Mucosa of stomach (tissue), 1 donor: ENCODE measurements at regions not wholly inside any gene's neighbourhood (a gene's known extent, or its start where the extent isn't known, plus 50 kb on each side); places are given as distances from the start of the nearest gene placed in this dataset.

ENCODE experiments used
- H3K27me3 ChIP-seq: one replicate; pipeline ENCODE4 v1.7.0; 2013; ENCODE audit warnings: mild to moderate bottlenecking, low read length; ENCODE audit not compliant: control insufficient read depth, insufficient read depth
- H3K36me3 ChIP-seq: one replicate; pipeline ENCODE4 v1.7.0; 2013; ENCODE audit warnings: low read length; ENCODE audit not compliant: control insufficient read depth, insufficient read depth
- H3K4me1 ChIP-seq: one replicate; pipeline ENCODE4 v1.7.0; 2013; ENCODE audit warnings: mild to moderate bottlenecking, low read length; ENCODE audit not compliant: control insufficient read depth, insufficient read depth
- H3K4me3 ChIP-seq: one replicate; pipeline ENCODE4 v1.7.0; 2013; ENCODE audit warnings: low read length
- H3K9ac ChIP-seq: one replicate; pipeline ENCODE4 v1.7.0; 2013; ENCODE audit warnings: mild to moderate bottlenecking, low read length, moderate library complexity
- H3K9me3 ChIP-seq: one replicate; pipeline ENCODE4 v1.7.0; 2013; ENCODE audit warnings: mild to moderate bottlenecking, low read length, moderate library complexity; ENCODE audit not compliant: control insufficient read depth
- donor health status: Pancreatic carcinoma.

DNA sequence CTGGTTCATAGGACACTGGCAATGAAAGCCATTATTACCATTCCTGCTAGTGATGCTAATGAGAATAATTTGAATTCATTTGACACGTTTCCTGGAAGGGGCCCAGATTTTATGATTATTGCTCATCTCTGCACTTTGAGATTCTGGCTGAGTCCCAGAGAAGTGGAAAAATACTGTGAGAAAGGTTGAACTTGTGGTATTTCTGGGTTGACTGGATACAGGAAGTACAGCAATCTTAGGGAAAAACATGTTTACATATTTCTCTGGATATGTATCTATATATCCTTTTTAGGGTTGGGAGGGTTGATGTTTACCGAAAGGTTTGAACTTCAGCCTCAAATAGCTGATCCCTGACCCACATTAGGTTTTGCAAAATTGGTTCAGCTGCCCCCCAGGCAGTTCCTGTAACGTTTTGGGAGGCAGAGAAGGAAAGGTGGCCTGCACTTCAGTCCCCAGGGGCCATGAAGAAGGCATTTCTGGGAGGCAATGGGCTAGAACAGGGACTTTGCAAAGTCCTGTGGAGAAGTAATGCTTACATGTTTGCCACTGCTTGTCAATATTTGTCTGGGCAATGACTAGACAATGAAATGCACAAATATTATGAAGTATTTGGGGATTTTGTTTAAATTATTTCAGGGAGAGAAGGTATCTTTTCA is 253.7 kb upstream of the PITRM1 start:
- no peaks in the 10 kb centered on the region for H3K9me3 ChIP-seq
- no peaks in the 10 kb centered on the region for H3K36me3 ChIP-seq
- H3K9ac ChIP-seq = no peak overlapping the region
- no peaks in the 10 kb centered on the region for H3K27me3 ChIP-seq
- H3K4me3 ChIP-seq = no peak overlapping the region
- H3K4me1 ChIP-seq = no peaks in the 10 kb centered on the region

DNA sequence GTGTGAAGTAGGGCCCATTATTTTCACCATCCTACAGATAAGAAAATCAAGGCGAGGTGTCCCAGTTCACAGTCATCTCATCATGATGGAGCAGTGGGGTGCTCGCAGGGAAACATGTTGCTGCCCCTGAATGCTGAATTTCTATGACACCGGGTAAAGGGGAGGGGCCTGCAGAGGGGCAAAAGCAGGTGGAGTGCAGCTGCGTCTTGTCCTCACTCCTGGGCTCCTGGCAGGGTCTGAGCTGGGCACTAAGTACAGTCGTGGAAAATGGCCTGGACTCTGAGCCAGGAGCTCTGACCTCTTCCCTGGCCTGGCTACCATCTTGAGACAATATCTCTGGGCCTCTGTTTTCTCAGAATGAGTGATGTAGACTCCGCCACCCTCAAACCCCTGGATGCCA is 253.1 kb upstream of the PITRM1 start:
- Histone ChIP-seq H3K4me1 (no peaks in the 10 kb centered on the region), H3K4me3 (no peak overlapping the region), H3K9me3 (no peaks in the 10 kb centered on the region), H3K27me3 (no peaks in the 10 kb centered on the region), H3K9ac (no peak overlapping the region), H3K36me3 (no peaks in the 10 kb centered on the region)

DNA sequence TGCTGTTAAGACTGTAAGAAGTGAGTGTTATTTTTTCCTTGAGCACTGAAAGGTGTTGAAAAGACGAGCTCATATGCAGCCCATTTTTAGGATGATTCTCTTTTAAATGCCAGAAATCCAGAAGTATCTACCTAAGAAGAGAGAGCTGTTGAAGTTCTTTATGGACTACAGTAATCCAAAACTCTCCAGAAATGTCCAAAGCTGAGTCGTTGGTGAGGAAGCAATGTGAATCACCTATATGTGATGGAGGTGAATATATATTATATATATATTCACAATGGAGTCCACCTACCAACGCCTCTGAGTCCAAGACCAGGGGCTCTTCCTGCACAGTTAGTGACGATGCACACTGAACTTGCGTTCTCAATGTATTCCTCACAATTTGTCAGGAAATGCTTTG is 252.7 kb upstream of the PITRM1 start:
- no peaks in the 10 kb centered on the region for H3K27me3 ChIP-seq

DNA sequence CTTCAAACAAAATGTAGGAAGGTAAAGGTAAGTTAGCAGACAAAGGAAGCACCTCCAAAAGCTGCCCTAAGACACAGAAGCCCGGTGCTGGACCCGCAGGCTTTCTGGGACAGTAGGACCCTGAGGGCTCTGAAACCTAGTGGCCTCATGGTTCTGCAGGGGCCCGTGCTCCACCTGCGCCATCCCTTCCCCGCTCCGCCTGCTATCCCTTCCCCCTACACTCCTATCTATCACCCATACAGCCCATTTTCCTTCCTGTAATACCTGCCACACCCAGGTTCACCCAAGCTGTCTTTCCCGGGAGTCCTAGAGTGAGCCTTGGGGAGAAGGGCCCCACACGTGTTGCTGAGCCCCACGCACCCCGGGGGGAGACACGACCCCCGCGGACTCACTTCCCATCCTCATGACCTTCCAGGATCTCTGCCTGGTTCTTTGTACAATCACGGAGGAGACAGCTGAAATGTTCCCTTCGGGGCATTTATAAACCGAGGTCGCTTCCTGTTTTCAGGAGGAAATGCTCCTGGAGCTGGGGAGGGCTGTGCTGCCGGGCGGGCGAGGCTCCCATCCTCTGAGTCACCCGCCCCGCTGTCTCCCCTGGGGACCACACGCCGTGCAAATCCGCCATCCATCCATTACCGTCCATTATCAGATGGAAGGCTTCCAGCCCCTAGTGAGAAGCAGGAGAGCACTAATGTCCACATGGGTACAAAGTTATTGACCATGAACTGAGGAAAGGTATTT is 251.7 kb upstream of the PITRM1 start:
- H3K9ac ChIP-seq = no peak overlapping the region
- no peak overlapping the region for H3K4me3 ChIP-seq
- H3K27me3 ChIP-seq = no peaks in the 10 kb centered on the region
- no peaks in the 10 kb centered on the region for H3K9me3 ChIP-seq
- no peaks in the 10 kb centered on the region for H3K4me1 ChIP-seq
- no peaks in the 10 kb centered on the region for H3K36me3 ChIP-seq

More for the DNA sequence above, 252.7 kb upstream of the PITRM1 start:
- Histone ChIP-seq H3K36me3 (no peaks in the 10 kb centered on the region), H3K4me3 (no peak overlapping the region), H3K9me3 (no peaks in the 10 kb centered on the region), H3K9ac (no peak overlapping the region), H3K4me1 (no peaks in the 10 kb centered on the region)

DNA sequence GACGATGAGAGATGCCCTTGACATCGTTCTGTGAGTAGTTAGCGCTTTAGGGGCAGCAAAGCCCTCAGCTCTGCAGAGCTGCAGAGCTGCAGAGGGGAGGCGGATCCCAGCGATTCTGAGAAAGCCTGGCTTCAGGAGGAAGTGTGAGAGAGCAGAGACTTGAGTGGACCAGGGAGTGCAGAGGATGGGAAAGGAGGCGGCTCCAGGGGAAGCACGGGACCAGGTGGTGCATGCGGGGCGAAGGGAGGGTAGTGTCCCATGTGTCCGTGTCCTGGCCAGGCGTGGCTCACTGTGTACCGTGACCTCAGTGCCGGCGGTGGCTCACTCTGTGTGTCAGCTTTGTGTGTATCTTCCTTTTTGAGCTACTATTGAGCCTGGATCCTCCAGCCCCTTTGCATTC is 250.8 kb upstream of the PITRM1 start:
- no peaks in the 10 kb centered on the region for H3K4me1 ChIP-seq
- H3K36me3 ChIP-seq = no peaks in the 10 kb centered on the region
- no peak overlapping the region for H3K9ac ChIP-seq
- H3K27me3 ChIP-seq = no peaks in the 10 kb centered on the region
- no peaks in the 10 kb centered on the region for H3K9me3 ChIP-seq
- no peak overlapping the region for H3K4me3 ChIP-seq

DNA sequence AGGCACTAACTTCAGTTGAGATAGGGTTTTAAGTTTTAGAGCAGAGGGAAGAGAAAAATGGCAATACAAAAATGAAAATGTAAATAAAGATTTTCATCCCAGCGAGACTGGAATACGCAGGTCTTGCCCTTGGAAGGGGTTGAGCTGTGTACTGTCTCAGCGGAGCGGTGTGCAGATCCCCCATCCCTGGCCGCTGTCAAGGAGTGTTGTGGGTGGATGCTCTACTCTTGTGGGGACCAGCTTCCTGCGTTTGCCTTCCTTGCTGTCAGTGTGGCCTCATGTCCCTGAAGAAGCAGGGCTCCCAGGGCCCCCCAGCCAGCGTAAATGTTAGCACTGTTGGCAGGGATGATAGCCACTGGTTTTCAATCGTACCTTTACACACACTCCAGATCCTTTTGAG is 249.7 kb upstream of the PITRM1 start:
- Histone ChIP-seq H3K9me3 (no peaks in the 10 kb centered on the region), H3K36me3 (no peaks in the 10 kb centered on the region), H3K9ac (no peak overlapping the region), H3K27me3 (no peaks in the 10 kb centered on the region), H3K4me1 (no peaks in the 10 kb centered on the region), H3K4me3 (no peak overlapping the region)

DNA sequence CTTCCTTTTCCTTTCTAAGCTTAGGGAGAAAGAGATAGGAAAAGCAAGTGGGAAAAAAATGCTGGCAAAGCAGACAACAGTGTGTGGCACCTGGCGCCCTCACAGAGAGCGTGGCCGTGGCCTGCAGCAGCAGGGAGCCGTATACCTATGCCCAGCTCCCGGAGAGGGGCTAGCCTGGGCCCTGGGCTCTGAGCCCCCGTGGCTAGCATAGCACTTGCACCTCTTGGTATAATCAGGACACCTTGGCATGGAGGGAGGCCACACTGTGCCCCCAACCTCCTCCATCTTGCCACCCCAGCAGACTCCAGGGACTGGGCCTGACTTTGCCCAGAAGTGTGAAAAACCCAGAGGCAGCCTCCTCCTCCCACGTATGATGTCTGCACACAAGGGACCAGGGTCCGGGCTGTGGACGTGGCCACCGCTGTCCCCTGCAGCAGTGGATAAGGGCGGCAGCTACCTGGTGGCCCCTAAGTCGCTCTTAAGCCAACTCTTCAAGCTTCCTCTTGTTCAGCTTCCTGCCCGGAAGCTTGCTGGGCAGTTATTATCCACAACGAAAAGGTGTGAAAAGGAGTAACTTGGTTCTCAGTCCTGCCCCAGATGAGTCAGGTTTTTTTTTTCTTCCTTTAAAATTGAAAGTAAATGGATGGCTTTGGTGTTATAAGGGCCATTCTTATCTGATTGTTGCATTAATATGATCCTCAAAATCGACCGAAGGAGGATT is 249.1 kb upstream of the PITRM1 start:
- no peak overlapping the region for H3K4me3 ChIP-seq
- H3K9ac ChIP-seq = no peak overlapping the region
- no peaks in the 10 kb centered on the region for H3K27me3 ChIP-seq
- no peaks in the 10 kb centered on the region for H3K9me3 ChIP-seq
- H3K36me3 ChIP-seq = no peaks in the 10 kb centered on the region
- no peaks in the 10 kb centered on the region for H3K4me1 ChIP-seq

DNA sequence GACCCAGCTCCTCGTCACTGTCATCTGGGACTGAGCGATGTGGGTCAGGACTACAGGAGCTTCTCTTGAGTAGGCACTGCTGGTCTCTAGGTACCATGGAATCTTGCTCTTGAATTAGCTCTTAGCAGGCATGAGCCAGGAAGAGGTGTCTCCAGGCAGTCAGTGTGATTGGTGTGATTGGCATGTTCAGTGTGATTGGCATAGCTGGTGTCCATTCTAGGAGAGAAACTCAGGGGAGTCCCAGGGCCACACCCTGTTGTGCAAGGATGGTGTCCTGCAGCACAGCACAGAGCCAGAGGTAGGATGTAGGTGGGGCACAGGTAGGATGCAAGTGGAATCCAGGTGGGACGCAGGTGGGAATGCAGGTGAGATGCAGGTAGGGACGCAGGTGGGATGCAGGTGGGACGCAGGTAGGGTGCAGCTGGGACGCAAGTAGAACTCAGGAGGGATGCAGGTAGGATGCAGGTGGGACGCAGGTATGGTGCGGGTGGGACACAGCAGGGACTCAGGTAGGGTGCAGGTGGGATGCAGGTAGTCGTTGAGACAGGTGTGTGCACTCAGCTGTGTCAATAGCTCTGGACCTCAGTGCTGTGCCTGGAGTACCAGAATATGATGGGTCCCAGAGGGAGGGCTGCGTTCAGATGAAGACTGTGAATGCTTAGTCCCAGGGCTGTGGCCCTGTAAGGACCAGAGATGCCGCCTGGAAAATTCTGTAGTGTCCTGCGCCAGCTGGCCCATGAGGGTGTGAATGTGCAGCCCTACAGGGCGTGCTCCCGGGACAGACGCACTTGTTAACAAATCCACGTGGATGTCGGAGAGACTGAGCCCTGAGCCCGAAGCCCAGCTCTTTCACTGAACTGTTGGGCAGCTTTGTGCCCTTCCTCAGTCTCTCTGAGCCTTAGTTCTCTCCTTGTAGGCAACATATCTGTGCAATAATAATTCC is 248.2 kb upstream of the PITRM1 start:
- H3K27me3 ChIP-seq = no peaks in the 10 kb centered on the region
- no peaks in the 10 kb centered on the region for H3K36me3 ChIP-seq
- no peaks in the 10 kb centered on the region for H3K9me3 ChIP-seq
- H3K4me3 ChIP-seq = no peak overlapping the region
- no peaks in the 10 kb centered on the region for H3K4me1 ChIP-seq
- no peak overlapping the region for H3K9ac ChIP-seq

DNA sequence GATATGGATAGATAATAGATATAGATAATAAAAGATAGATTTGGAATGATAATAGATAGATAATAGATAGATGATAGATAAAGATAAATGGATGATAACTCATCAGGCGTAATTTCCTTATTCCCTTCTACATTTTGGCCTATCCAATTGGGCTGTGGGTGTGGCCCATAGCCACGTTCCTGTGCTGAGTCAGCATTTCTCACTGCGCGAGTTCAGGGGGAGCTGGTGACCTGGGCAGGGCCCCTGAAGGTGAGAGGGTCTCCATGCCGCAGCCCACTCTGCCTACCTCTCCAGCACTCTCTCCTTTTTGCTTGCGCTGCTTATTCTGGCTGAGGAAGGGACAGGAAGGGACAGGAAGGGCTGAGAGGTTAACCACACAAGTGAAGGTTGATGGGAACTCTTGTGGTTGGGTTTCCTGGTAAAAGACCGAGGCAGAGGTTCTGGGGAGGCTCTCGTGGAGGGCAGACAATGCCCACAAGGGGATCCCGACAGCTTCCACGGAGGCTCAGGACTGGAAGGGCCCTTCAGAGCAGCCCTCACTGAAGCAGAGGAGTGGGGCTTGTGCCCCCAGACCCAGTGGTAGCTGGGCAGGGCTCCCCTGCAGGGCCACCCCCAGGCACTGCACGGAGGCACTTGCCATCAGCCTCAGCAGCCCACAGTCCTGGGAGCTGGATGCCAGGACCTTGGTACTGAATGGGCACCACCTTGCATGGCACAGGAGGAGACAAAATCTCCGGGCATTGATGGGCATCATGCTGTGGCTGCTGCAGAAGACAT is 247.3 kb upstream of the PITRM1 start:
- no peaks in the 10 kb centered on the region for H3K4me1 ChIP-seq
- no peaks in the 10 kb centered on the region for H3K36me3 ChIP-seq
- H3K9ac ChIP-seq = no peak overlapping the region
- no peaks in the 10 kb centered on the region for H3K27me3 ChIP-seq
- H3K4me3 ChIP-seq = no peak overlapping the region
- H3K9me3 ChIP-seq = no peaks in the 10 kb centered on the region

DNA sequence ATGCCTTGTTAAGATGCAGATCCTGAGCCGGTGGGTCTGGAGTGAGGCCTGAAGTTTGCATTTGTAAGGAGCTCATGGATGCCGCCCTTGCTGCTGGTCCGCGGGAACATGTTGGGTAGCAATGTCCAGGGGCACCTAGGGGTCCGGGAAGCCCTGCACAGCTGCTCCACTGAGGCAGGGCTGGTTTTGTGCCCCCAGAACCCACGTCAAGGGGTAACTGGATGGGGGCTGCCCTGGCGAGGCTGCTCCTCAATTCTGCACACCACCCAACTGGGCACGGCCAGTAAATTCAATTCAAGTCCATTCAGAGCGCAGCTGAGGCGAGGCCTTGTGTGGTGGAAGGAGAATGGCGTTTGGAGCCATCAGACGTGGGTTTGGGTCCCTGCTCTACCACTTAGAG is 246.3 kb upstream of the PITRM1 start:
- H3K36me3 ChIP-seq = no peaks in the 10 kb centered on the region
- no peak overlapping the region for H3K9ac ChIP-seq
- H3K9me3 ChIP-seq = no peaks in the 10 kb centered on the region
- H3K27me3 ChIP-seq = no peaks in the 10 kb centered on the region
- H3K4me3 ChIP-seq = no peak overlapping the region
- H3K4me1 ChIP-seq = no peaks in the 10 kb centered on the region

DNA sequence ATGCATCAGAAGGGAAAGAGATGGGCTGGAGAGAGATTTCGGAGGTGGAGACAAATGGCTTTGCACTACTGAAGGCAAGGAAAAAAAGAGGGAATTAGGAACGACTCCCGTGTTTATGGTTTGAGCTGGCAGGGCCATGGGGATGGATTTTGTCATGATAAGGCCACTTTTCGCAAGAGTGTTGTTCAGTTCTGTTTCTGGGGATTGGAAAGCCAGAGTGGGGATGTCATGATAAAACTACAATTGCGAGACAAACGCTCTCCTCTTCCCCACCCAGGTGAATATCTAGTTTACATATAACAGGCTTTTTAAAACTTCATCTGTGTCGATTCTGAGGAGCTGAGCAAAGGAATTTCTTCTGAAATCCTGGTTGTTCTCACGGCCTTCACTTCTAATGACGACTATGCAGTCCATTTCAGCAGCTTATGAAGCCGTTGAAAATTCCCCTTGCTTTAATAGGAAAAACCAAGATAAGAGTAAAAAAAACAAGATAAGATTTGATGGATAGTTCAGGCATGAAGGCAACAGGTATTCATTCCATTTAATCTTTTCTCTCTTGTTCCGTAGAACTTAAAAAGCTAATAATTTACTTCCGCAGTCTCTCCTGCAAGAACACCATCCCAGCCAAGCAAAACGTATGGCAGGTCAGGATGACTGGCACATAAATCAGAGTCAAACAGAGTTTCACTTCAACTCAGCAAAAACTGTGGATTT is 245.6 kb upstream of the PITRM1 start:
- Histone ChIP-seq H3K4me3 (no peak overlapping the region), H3K27me3 (no peaks in the 10 kb centered on the region)

More for the DNA sequence above, 245.6 kb upstream of the PITRM1 start:
- no peaks in the 10 kb centered on the region for H3K36me3 ChIP-seq
- no peak overlapping the region for H3K9ac ChIP-seq
- no peaks in the 10 kb centered on the region for H3K9me3 ChIP-seq
- H3K4me1 ChIP-seq = no peaks in the 10 kb centered on the region
